HepG2 (cell line): ENCODE measurements at regions not wholly inside any gene's neighbourhood (a gene's known extent, or its start where the extent isn't known, plus 50 kb on each side); places are given as distances from the start of the nearest gene placed in this dataset.

Source experiments
- ATAC-seq: fragments of 200-7000 bp; cut with Tn5 transposase; 3 replicates; pipeline ENCODE4 v1.9.1; 2020; ENCODE audit warnings: mild to moderate bottlenecking, moderate library complexity
- BruUV-seq: library from RNA; stranded (reverse); fragments of 400-500 nt; replicated peaks from 2 replicates; lab custom pipeline; 2021; lab: Mats Ljungman, UMichigan
- CTCF ChIA-PET: fragments of 300-600 bp; formaldehyde crosslinking; extraction: SDS; loops from one replicate; lab custom pipeline; 2021; ENCODE audit warnings: low total read pairs, inconsistent platforms, low intra/inter-chr PET ratio; lab: Yijun Ruan, JAX
- POLR2A ChIA-PET: fragments of 350-600 bp; sonication (Branson Sonifier 250); formaldehyde crosslinking; loops from one replicate; lab custom pipeline; 2020; ENCODE audit warnings: antibody characterized with exemption, inconsistent platforms; lab: Yijun Ruan, JAX
- DNase-seq: peaks from one replicate; pipeline ENCODE4 v3.0.0-alpha.2; 2015; ENCODE audit warnings: low spot score
- FAIRE-seq: peaks from 3 replicates; lab custom pipeline; 2011; peaks lifted over from hg19 to GRCh38; lab: Jason Lieb, UNC
- H2AFZ ChIP-seq: one replicate; pipeline ENCODE4 v1.6.1; 2011; ENCODE audit warnings: low read length, inconsistent platforms
- H3K27ac ChIP-seq: fragments of 300-600 bp; 3 replicates; pipeline ENCODE4 v1.8.0; 2011; ENCODE audit warnings: mixed run types, mild to moderate bottlenecking, mixed read lengths, low read length, inconsistent platforms; ENCODE audit not compliant: insufficient read depth; ENCODE audit errors: extremely low read length
- H3K27me3 ChIP-seq, 2 experiments: fragments of 200-600 bp in 1 of 2; 2 replicates in 1 of 2; 3 replicates in 1 of 2; pipeline versions ENCODE4 v1.6.0 to v1.8.0; 2011; ENCODE audit warnings: low read length in 2 of 2, mild to moderate bottlenecking in 2 of 2, moderate library complexity in 2 of 2, inconsistent platforms in 1 of 2; ENCODE audit not compliant: insufficient read depth in 2 of 2, control insufficient read depth in 1 of 2
- H3K36me3 ChIP-seq, 2 experiments: fragments of 200-600 bp in 1 of 2; replicated peaks in 1 of 2; 2 replicates in 1 of 2; 3 replicates in 1 of 2; pipeline versions ENCODE4 v1.5.1 to v1.8.0; 2011; ENCODE audit warnings: low read length in 2 of 2, inconsistent platforms in 1 of 2; ENCODE audit not compliant: insufficient read depth in 2 of 2, control insufficient read depth in 1 of 2
- H3K4me1 ChIP-seq: 2 replicates; pipeline ENCODE4 v1.5.1; 2012; ENCODE audit warnings: low read length, inconsistent platforms; ENCODE audit not compliant: insufficient read depth
- H3K4me2 ChIP-seq: 2 replicates; pipeline ENCODE4 v1.6.0; 2011; ENCODE audit warnings: low read depth, low read length, inconsistent platforms
- H3K4me3 ChIP-seq, 3 experiments: fragments of 200-600 bp in 1 of 3; sonication (generic), shearing (Covaris generic) in 1 of 3; replicated peaks in 1 of 3; 2 replicates each; pipeline ENCODE4 v1.5.1; 2011 to 2016; ENCODE audit warnings: low read length in 3 of 3, inconsistent platforms in 2 of 3, low read depth in 2 of 3, mild to moderate bottlenecking in 2 of 3, control low read depth in 1 of 3, mixed read lengths in 1 of 3; ENCODE audit not compliant: insufficient read depth in 1 of 3
- H3K79me2 ChIP-seq: one replicate; pipeline ENCODE4 v1.6.1; 2011; ENCODE audit warnings: low read length, inconsistent platforms; ENCODE audit not compliant: insufficient read depth
- H3K9ac ChIP-seq: 2 replicates; pipeline ENCODE4 v1.6.0; 2011; ENCODE audit warnings: mild to moderate bottlenecking, low read depth, low read length, inconsistent platforms; ENCODE audit not compliant: insufficient read depth
- H3K9me3 ChIP-seq: 2 replicates; pipeline ENCODE4 v1.5.1; 2012; ENCODE audit warnings: mild to moderate bottlenecking, low read length
- H4K20me1 ChIP-seq: 2 replicates; pipeline ENCODE4 v1.6.0; 2011; ENCODE audit warnings: inconsistent platforms, mild to moderate bottlenecking, low read length, moderate library complexity; ENCODE audit not compliant: insufficient read depth
- CSRNP1 ChIP-seq: sonication (generic); formaldehyde crosslinking; IDR thresholded peaks from 2 replicates; pipeline ENCODE4 v1.8.1; 2023; ENCODE audit warnings: mild to moderate bottlenecking, missing genetic modification reagents
- DZIP1 ChIP-seq: sonication (generic); formaldehyde crosslinking; IDR thresholded peaks from 2 replicates; pipeline ENCODE4 v1.5.0; 2020; ENCODE audit warnings: mild to moderate bottlenecking, missing genetic modification reagents
- NFATC3 ChIP-seq: sonication (generic); formaldehyde crosslinking; IDR thresholded peaks from 2 replicates; pipeline ENCODE4 v1.5.1; 2020; ENCODE audit warnings: mild to moderate bottlenecking, missing genetic modification reagents
- SMC3 ChIP-seq: IDR thresholded peaks from 2 replicates; pipeline ENCODE4 v1.6.1; 2011; ENCODE audit warnings: low read length, improper control_type of control experiment
- SOX13 ChIP-seq, 3 experiments: fragments of 450-650 bp in 1 of 3; sonication (generic) in 1 of 3; formaldehyde crosslinking in 1 of 3; IDR thresholded peaks in 2 of 3; conservative IDR thresholded peaks in 1 of 3; 2 replicates each; pipeline versions ENCODE4 v1.5.0 to v1.6.1; 2016 to 2020; ENCODE audit warnings: antibody characterized with exemption in 1 of 3, mild to moderate bottlenecking in 1 of 3, missing compliant biosample characterization in 1 of 3, missing genetic modification reagents in 1 of 3, moderate library complexity in 1 of 3
- ZFP1 ChIP-seq: IDR thresholded peaks from 2 replicates; pipeline ENCODE4 v1.6.1; 2016
- ZFP37 ChIP-seq: sonication (generic); formaldehyde crosslinking; IDR thresholded peaks from 2 replicates; pipeline ENCODE4 v1.4.0; 2020; ENCODE audit warnings: missing genetic modification reagents, borderline replicate concordance
- ZNF747 ChIP-seq: sonication (generic); formaldehyde crosslinking; IDR thresholded peaks from 2 replicates; pipeline ENCODE4 v1.8.1; 2023; ENCODE audit warnings: missing genetic modification reagents, mild to moderate bottlenecking, borderline replicate concordance
- ZSCAN12 ChIP-seq: sonication (generic); formaldehyde crosslinking; IDR thresholded peaks from 2 replicates; pipeline ENCODE4 v1.9.0; 2021; ENCODE audit warnings: mild to moderate bottlenecking, missing genetic modification reagents
- WGBS: methylation state at CpG from one replicate; pipeline ENCODE4 v1.1.6; 2017; ENCODE audit warnings: low lambda C conversion rate; 5-methylcytosine and 5-hydroxymethylcytosine counted together
- in situ Hi-C: cut with HindIII; loops from 2 replicates; pipeline ENCODE4 v1.10.0; 2017; ENCODE audit warnings: low pct_unique_long_range_greater_than_20kb; ENCODE audit not compliant: extremely low pct_ligation_motif_present
- intact Hi-C: fragments of 100-400 bp; cut with micrococcal nuclease; formaldehyde crosslinking; loops from one replicate; pipeline ENCODE4 v1.10.0; 2022; ENCODE audit not compliant: unreplicated experiment
- TF ChIP-seq, protein P1 (sequence below): sonication (generic); formaldehyde crosslinking; IDR thresholded peaks from 2 replicates; pipeline ENCODE4 v1.5.1; 2020; ENCODE audit warnings: missing genetic modification reagents, mild to moderate bottlenecking, borderline replicate concordance
- TF ChIP-seq, protein P2 (sequence below): sonication (generic); formaldehyde crosslinking; IDR thresholded peaks from 2 replicates; pipeline ENCODE4 v1.5.0; 2020; ENCODE audit warnings: mild to moderate bottlenecking, missing genetic modification reagents, borderline replicate concordance

DNA sequence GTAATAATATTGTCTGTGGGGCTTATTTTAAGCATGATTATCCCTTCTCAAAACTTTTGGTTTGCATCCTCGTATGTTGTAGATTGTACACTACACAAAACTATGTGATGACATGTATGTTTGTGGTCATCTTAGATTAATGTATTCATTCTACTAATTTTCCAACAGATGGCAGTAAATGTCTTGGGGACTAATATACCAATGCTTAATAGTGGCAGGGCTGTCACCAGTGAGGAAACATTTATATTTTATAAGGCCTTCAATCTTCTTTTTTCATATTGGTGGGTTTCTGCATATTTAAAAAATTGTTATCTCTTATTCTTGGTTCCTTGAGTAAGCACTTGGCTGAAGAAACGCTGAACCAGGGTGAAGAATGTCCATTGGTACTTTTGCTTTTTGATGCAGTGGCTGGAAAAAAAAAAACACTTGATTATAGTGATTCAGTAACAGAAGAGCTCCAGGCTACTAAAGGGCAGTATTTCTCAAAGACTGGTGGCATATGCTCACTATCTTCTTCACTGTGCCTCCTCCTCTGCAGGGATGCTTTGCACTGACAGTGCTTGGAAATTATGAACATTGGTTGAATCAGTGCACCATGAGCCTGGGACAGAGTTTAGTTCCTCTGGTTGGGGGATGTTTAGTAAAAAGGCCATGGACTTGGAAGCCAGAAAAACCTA is 530.3 kb downstream of the RASEF start:
- intact Hi-C loops = loop anchor here (1.0 kb wide), 2 partner anchors 74 to 429 kb away; no protein-coding TSS in a partner anchor
- 37% methylated on average over 2 of the region's 2 CpGs for WGBS
- no peak for TF ChIP-seq ZNF747 (CRISPR knock-in tag)
- no peak for TF ChIP-seq ZFP37
- no peak for TF ChIP-seq ZSCAN12 (CRISPR knock-in tag)
- no peak for TF ChIP-seq ZFP1 (CRISPR knock-in tag)
- TF ChIP-seq, protein P1, sequence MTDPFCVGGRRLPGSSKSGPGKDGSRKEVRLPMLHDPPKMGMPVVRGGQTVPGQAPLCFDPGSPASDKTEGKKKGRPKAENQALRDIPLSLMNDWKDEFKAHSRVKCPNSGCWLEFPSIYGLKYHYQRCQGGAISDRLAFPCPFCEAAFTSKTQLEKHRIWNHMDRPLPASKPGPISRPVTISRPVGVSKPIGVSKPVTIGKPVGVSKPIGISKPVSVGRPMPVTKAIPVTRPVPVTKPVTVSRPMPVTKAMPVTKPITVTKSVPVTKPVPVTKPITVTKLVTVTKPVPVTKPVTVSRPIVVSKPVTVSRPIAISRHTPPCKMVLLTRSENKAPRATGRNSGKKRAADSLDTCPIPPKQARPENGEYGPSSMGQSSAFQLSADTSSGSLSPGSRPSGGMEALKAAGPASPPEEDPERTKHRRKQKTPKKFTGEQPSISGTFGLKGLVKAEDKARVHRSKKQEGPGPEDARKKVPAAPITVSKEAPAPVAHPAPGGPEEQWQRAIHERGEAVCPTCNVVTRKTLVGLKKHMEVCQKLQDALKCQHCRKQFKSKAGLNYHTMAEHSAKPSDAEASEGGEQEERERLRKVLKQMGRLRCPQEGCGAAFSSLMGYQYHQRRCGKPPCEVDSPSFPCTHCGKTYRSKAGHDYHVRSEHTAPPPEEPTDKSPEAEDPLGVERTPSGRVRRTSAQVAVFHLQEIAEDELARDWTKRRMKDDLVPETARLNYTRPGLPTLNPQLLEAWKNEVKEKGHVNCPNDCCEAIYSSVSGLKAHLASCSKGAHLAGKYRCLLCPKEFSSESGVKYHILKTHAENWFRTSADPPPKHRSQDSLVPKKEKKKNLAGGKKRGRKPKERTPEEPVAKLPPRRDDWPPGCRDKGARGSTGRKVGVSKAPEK = no peak
- TF ChIP-seq, protein P2, sequence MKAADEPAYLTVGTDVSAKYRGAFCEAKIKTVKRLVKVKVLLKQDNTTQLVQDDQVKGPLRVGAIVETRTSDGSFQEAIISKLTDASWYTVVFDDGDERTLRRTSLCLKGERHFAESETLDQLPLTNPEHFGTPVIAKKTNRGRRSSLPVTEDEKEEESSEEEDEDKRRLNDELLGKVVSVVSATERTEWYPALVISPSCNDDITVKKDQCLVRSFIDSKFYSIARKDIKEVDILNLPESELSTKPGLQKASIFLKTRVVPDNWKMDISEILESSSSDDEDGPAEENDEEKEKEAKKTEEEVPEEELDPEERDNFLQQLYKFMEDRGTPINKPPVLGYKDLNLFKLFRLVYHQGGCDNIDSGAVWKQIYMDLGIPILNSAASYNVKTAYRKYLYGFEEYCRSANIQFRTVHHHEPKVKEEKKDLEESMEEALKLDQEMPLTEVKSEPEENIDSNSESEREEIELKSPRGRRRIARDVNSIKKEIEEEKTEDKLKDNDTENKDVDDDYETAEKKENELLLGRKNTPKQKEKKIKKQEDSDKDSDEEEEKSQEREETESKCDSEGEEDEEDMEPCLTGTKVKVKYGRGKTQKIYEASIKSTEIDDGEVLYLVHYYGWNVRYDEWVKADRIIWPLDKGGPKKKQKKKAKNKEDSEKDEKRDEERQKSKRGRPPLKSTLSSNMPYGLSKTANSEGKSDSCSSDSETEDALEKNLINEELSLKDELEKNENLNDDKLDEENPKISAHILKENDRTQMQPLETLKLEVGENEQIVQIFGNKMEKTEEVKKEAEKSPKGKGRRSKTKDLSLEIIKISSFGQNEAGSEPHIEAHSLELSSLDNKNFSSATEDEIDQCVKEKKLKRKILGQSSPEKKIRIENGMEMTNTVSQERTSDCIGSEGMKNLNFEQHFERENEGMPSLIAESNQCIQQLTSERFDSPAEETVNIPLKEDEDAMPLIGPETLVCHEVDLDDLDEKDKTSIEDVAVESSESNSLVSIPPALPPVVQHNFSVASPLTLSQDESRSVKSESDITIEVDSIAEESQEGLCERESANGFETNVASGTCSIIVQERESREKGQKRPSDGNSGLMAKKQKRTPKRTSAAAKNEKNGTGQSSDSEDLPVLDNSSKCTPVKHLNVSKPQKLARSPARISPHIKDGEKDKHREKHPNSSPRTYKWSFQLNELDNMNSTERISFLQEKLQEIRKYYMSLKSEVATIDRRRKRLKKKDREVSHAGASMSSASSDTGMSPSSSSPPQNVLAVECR (CRISPR knock-in tag) = no peak
- no peak for TF ChIP-seq SOX13 (IDR thresholded peaks at IDR 0.05)
- no peak for TF ChIP-seq SOX13 (CRISPR knock-in tag; conservative IDR thresholded peaks at IDR 0.05 in 1 of 2, IDR thresholded peaks at IDR 0.05 in 1 of 2)
- peak; percentile 39; the same call in 1 of the 2 replicates for TF ChIP-seq SMC3
- no peak for TF ChIP-seq CSRNP1
- TF ChIP-seq DZIP1 (CRISPR knock-in tag) = no peak
- TF ChIP-seq NFATC3 (CRISPR knock-in tag) = no peak

More for the DNA sequence above, 530.3 kb downstream of the RASEF start:
- no peaks in the 10 kb centered on the region for H3K27me3 ChIP-seq
- H3K4me2 ChIP-seq = no peak overlapping the region
- no peaks in the 10 kb centered on the region for H3K79me2 ChIP-seq
- ATAC-seq (peak; percentile 46; the same call in 2 of the 3 replicates), FAIRE-seq (no peak), DNase-seq (peak; percentile 13)
- no peaks in the 10 kb centered on the region for H3K36me3 ChIP-seq
- H3K27ac ChIP-seq = no peak overlapping the region
- no TSS peak for BruUV-seq
- H2AFZ ChIP-seq = no peak overlapping the region
- no peak overlapping the region for H3K4me3 ChIP-seq
- no peaks in the 10 kb centered on the region for H4K20me1 ChIP-seq
- in situ Hi-C loops = loop anchor here (10.0 kb wide), 1 partner anchor 432 kb away; no protein-coding TSS in a partner anchor
- ChIA-PET CTCF (interaction anchor here (3.0 kb wide), 1 partner anchor 74 kb away, joined by 20 read pairs; no protein-coding TSS in a partner anchor), POLR2A (no interaction called here)
- H3K4me1 ChIP-seq = peaks cover 6% of the 10 kb centered on the region; the same call in 1 of the 2 replicates
- no peaks in the 10 kb centered on the region for H3K9me3 ChIP-seq
- no peak overlapping the region for H3K9ac ChIP-seq
